Adrenal gland (tissue), 9 donors: ENCODE measurements at regions not wholly inside any gene's neighbourhood (a gene's known extent, or its start where the extent isn't known, plus 50 kb on each side); places are given as distances from the start of the nearest gene placed in this dataset.
"Not testable (repeated sequence)": the region's sequence is repeated elsewhere in the genome, so short reads cannot be mapped to it uniquely, and the experiment has no call there.

Source experiments
- DNase-seq, 7 donors: peaks; one replicate each; pipeline ENCODE4 v3.0.0-alpha.2; 2019 to 2020
- H3K27ac ChIP-seq, 5 donors: fragments of 200-600 bp; sonication (generic) in 4 of 5; 1 replicate in 3 of 5; 2 replicates in 2 of 5; pipeline versions ENCODE4 v1.5.1 to v1.8.0; 2016 to 2020; ENCODE audit warnings: mild to moderate bottlenecking in 1 of 5
- H3K27me3 ChIP-seq: fragments of 200-600 bp; 2 replicates; pipeline ENCODE4 v1.8.0; 2021
- H3K36me3 ChIP-seq, 2 donors: fragments of 200-600 bp; replicated peaks in 1 of 2; 1 replicate in 1 of 2; 2 replicates in 1 of 2; pipeline versions ENCODE4 v1.5.1 to v1.8.0; 2018 to 2022
- H3K4me1 ChIP-seq, 2 donors: fragments of 200-600 bp; replicated peaks in 1 of 2; 1 replicate in 1 of 2; 2 replicates in 1 of 2; pipeline versions ENCODE4 v1.5.1 to v1.8.0; 2018 to 2021
- H3K4me3 ChIP-seq, 4 donors: fragments of 200-600 bp; sonication (generic) in 3 of 4; one replicate each; pipeline ENCODE4 v1.5.1; 2016 to 2018
- H3K9me3 ChIP-seq, 3 donors: fragments of 200-600 bp; sonication (generic) in 1 of 3; replicated peaks in 1 of 3; 1 replicate in 2 of 3; 2 replicates in 1 of 3; pipeline versions ENCODE4 v1.5.1 to v1.8.0; 2016 to 2021
- POLR2A ChIP-seq, 2 donors: fragments of 450-650 bp; IDR thresholded peaks; one replicate each; pipeline ENCODE4 v1.6.1; 2017; ENCODE audit warnings: antibody characterized with exemption in 2 of 2, mild to moderate bottlenecking in 2 of 2, moderate library complexity in 1 of 2
- WGBS, 4 donors: extraction: QIAGEN DNeasy Blood & Tissue Kit in 2 of 4; methylation state at CpG; one replicate each; pipeline versions ENCODE4 v1.1.5 to v1.1.7; 2013 to 2017; 5-methylcytosine and 5-hydroxymethylcytosine counted together
- intact Hi-C, 2 donors: fragments of 100-400 bp; cut with DNase I; formaldehyde crosslinking; loops; one replicate each; pipeline versions ENCODE4 v1.14.1 to v1.15.0; 2022 to 2023
- TF ChIP-seq, protein P1 (sequence below), 6 experiments: fragments of 450-650 bp in 4 of 6; fragments of 200-600 bp in 2 of 6; sonication (generic) in 1 of 6; IDR thresholded peaks; 1 replicate in 5 of 6; 2 replicates in 1 of 6; pipeline versions ENCODE4 v1.5.1 to v1.8.0; 2016 to 2021; ENCODE audit warnings: antibody characterized with exemption in 6 of 6, mild to moderate bottlenecking in 2 of 6, moderate library complexity in 1 of 6
- donor health status: healthy with polysubstance abuse.
- donor health status: Bipolar disorder and iron deficiency.
- donor health status: DM: yes; HTN: yes; CAD: no.
- donor health status: DM: no; HTN: no; CAD: no.
- donor health status: DM: no; HTN: no; CAD: no.

DNA sequence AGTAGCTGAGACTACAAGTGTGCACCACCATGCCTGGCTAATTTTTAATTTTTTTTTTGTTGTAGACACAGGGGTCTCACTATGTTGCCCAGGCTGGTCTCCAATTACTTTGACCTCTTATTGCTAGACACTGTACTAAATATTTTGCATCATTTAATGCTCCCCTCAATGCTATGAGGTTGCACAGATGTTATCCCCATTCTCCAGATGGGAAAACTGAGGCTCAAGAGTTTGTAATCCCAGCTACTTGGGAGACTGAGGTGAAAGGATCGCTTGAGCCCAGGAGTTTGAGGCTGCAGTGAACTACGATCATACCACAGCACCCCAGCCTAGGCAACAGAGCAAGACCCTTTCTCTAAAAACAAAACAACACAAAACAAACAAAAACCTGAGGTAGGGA is 443.3 kb upstream of the C16orf82 start:
- TF ChIP-seq, protein P1, sequence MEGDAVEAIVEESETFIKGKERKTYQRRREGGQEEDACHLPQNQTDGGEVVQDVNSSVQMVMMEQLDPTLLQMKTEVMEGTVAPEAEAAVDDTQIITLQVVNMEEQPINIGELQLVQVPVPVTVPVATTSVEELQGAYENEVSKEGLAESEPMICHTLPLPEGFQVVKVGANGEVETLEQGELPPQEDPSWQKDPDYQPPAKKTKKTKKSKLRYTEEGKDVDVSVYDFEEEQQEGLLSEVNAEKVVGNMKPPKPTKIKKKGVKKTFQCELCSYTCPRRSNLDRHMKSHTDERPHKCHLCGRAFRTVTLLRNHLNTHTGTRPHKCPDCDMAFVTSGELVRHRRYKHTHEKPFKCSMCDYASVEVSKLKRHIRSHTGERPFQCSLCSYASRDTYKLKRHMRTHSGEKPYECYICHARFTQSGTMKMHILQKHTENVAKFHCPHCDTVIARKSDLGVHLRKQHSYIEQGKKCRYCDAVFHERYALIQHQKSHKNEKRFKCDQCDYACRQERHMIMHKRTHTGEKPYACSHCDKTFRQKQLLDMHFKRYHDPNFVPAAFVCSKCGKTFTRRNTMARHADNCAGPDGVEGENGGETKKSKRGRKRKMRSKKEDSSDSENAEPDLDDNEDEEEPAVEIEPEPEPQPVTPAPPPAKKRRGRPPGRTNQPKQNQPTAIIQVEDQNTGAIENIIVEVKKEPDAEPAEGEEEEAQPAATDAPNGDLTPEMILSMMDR (IDR thresholded peaks at IDR 0.05): no peak
- TF ChIP-seq POLR2A (IDR thresholded peaks at IDR 0.05): no peak
- Histone ChIP-seq H3K4me1 (no peaks in the 10 kb centered on the region), H3K27me3 (no peaks in the 10 kb centered on the region), H3K4me3 (no peak overlapping the region), H3K9me3 (no peaks in the 10 kb centered on the region), H3K27ac (no peak overlapping the region), H3K36me3 (no peaks in the 10 kb centered on the region)
- intact Hi-C loops: no loop called here
- 71 to 76% (median 73%) methylated on average over 2 of the region's 2 CpGs for WGBS, 4 donors
- no peak for DNase-seq

DNA sequence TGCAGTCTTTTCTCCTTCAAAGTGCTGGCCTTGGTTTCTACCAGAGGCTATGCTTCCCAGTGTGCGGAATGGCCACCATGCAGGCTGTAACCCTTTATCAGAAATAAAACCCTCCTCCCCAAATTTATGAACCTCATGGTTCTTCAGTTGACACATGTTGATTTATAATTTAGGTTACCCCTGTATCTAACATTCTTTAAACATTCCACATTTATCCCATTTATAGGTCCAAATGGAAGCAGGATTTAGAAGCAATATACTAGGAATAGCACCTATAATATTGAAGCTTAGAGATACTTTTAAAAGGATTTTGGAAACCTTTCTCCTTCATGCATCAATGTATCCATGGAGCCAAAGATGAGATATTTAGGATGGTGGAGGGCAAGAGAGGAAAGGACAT is 438.8 kb upstream of the C16orf82 start:
- no peaks in the 10 kb centered on the region for H3K27me3 ChIP-seq
- no peaks in the 10 kb centered on the region for H3K4me1 ChIP-seq
- no peak overlapping the region for H3K27ac ChIP-seq
- intact Hi-C loops: no loop called here
- H3K4me3 ChIP-seq: no peak overlapping the region
- no peaks in the 10 kb centered on the region for H3K36me3 ChIP-seq
- H3K9me3 ChIP-seq: no peaks in the 10 kb centered on the region
- TF ChIP-seq, protein P1 (IDR thresholded peaks at IDR 0.05): no peak
- TF ChIP-seq POLR2A (IDR thresholded peaks at IDR 0.05): no peak
- WGBS, 4 donors: 73 to 100% (median 92%) methylated on average over 1 of the region's 1 CpG
- no peak for DNase-seq

DNA sequence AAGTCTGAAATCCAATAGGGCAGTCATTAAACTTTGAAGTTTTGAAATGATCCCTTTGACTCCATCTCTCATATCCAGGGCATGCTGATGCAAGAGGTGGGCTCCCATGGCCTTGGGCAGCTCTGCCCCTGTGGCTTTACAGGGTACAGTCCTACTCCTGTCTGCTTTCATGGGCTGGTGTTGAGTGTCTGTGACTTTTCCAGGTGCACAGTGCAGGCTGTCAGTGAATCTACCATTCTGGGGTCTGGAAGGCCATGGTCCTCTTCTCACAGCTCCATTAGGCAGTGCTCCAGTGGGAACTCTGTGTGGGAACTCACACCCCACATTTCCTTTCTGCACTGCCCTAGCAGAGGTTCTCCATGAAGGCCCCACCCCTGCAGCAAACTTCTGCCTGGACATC is 435.4 kb upstream of the C16orf82 start:
- H3K36me3 ChIP-seq, H3K4me1 ChIP-seq, H3K27ac ChIP-seq, H3K27me3 ChIP-seq, H3K4me3 ChIP-seq, H3K9me3 ChIP-seq, DNase-seq, intact Hi-C loops: not testable (repeated sequence)

DNA sequence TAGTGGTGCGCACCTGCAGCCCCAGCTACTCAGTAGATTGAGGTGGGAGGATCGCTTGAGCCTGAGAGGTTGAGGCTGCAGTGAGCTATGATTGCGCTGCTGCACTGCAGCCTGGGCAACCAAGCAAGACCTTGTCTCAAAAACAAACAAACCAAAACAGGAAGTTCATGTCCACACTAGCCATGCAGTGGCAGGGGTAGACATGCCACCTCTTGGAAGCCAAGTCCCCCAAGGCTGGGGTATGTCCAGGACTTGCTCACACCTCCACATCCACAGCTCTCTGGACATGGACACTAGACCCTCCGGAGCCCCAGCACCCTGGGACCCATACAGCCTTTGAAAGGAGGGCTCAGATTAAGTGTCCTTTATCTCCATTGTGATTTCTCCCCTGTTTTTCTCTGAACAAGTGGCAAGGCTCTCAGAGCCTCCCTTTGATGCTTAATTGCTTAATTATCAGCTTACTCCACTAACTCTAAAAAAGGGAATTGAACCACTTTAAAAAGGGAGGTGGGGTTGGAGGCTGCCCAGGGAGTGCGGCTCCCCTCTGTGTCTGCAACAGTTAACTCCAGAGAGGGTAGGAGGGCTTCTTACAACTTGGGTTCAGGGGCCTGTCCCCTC is 424.6 kb upstream of the C16orf82 start:
- Histone ChIP-seq H3K9me3 (no peaks in the 10 kb centered on the region), H3K36me3 (no peaks in the 10 kb centered on the region), H3K27ac (no peak overlapping the region), H3K27me3 (no peaks in the 10 kb centered on the region), H3K4me3 (no peak overlapping the region), H3K4me1 (no peaks in the 10 kb centered on the region)
- intact Hi-C loops: no loop called here
- TF ChIP-seq POLR2A (IDR thresholded peaks at IDR 0.05): no peak
- TF ChIP-seq, protein P1 (IDR thresholded peaks at IDR 0.05): no peak
- DNase-seq: no peak
- WGBS, 4 donors: 75 to 84% (median 80%) methylated on average over 5 of the region's 5 CpGs

DNA sequence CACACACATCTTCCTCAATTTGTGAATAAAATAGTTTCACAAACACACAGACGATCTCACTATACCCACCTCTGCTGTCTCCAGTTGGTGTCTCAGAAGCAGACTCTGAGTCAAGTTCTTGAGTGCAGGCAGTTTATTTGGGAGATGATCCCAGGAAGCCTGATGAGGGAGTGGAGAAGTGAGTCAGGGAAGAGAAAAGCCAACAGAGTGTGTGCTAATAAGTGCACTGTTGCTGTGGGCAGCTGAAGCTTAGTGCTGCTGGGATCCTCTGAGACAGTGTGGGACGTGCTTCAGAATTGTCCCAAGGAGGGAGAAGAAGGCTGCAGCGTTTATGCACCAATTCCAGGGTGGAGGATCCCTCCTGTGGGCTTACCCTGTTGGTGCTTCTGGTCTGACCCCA is 423.2 kb upstream of the C16orf82 start:
- no peaks in the 10 kb centered on the region for H3K9me3 ChIP-seq
- no peaks in the 10 kb centered on the region for H3K36me3 ChIP-seq
- no peaks in the 10 kb centered on the region for H3K27me3 ChIP-seq
- DNase-seq: no peak
- no peak for TF ChIP-seq POLR2A (IDR thresholded peaks at IDR 0.05)
- TF ChIP-seq, protein P1 (IDR thresholded peaks at IDR 0.05): no peak
- WGBS, 4 donors: 43 to 62% (median 52%) methylated on average over 3 of the region's 3 CpGs
- intact Hi-C loops: no loop called here
- no peak overlapping the region for H3K4me3 ChIP-seq
- H3K4me1 ChIP-seq: no peaks in the 10 kb centered on the region
- no peak overlapping the region for H3K27ac ChIP-seq
